ENCODE measurements at regions not wholly inside any gene's neighbourhood (a gene's known extent, or its start where the extent isn't known, plus 50 kb on each side); places are given as distances from the start of the nearest gene placed in this dataset.

GRCh38 chr20:47998736-47999135, 213.5 kb upstream of the SULF2 start (continued):
- TF ChIP-seq E4F1 (IDR thresholded peaks at IDR 0.05; ENCODE audit: borderline replicate concordance, partially characterized antibody) (no peak), SKIL (IDR thresholded peaks at IDR 0.05; ENCODE audit: low read depth, poor library complexity, severe bottlenecking) (no peak), POU2F2 (IDR thresholded peaks at IDR 0.05; ENCODE audit: borderline replicate concordance, low read depth, low read length) (no peak)

GRCh38 chr20:47995661-47996060, 210.4 kb upstream of the SULF2 start:
- in situ Hi-C loops (cut with MboI), result no loop called here
- Histone ChIP-seq H3K4me3 (no peak overlapping the region), H3K27me3 (replicated peaks in 1 of 2; ENCODE audit: control insufficient read depth in 2 of 2, insufficient read depth in 2 of 2, low read length in 1 of 2) (no peaks in the 10 kb centered on the region), H3K9ac (ENCODE audit: control insufficient read depth, insufficient read depth, low read length) (no peak overlapping the region), H3K4me2 (ENCODE audit: control insufficient read depth, insufficient read depth) (no peak overlapping the region), H3K36me3 (ENCODE audit: control insufficient read depth in 2 of 2, insufficient read depth in 2 of 2, low read length in 1 of 2) (no peaks in the 10 kb centered on the region), H4K20me1 (ENCODE audit: control insufficient read depth, insufficient read depth) (no peaks in the 10 kb centered on the region), H3K4me1 (ENCODE audit: control insufficient read depth, insufficient read depth, low read length) (no peaks in the 10 kb centered on the region), H2AFZ (ENCODE audit: control insufficient read depth, low read depth, low read length) (no peak overlapping the region), H3K27ac (ENCODE audit: control insufficient read depth, insufficient read depth) (no peak overlapping the region), H3K9me3 (replicated peaks; ENCODE audit: control insufficient read depth, insufficient read depth, low read length) (peaks cover 18% of the 10 kb centered on the region; the same call in 2 of the 3 replicates), H3K79me2 (ENCODE audit: control insufficient read depth, insufficient read depth, low read length) (no peaks in the 10 kb centered on the region)
- no TSS peak for BruUV-seq (replicated peaks)
- ATAC-seq, result no peak
- no peak for FAIRE-seq
- DNase-seq (ENCODE audit: low read depth, low spot score), result no peak
- ChIA-PET CTCF (interaction anchor here (0.7 to 1.2 kb wide), 2 partner anchors 12 to 47 kb away, joined by 3 to 4 read pairs; no protein-coding TSS in a partner anchor), SMC1A (ENCODE audit: uncharacterized antibody, unreplicated experiment) (interaction anchor here (0.6 to 1.1 kb wide), 2 partner anchors 10 to 111 kb away, joined by 3 read pairs; no protein-coding TSS in a partner anchor), RAD21 (ENCODE audit: unreplicated experiment) (interaction anchor here (0.7 kb wide), 1 partner anchor 574 kb away, joined by 4 read pairs; no protein-coding TSS in a partner anchor), POLR2A (no interaction called here)
- 66% methylated on average over 6 of the region's 6 CpGs for WGBS (ENCODE audit: insufficient coverage, insufficient replicate concordance, low lambda C conversion rate, missing lambda C conversion rate)
- intact Hi-C loops (cut with micrococcal nuclease; ENCODE audit: unreplicated experiment), result no loop called here
- TF ChIP-seq TCF12 (IDR thresholded peaks at IDR 0.05; ENCODE audit: low read depth, low read length), result no peak
- TF ChIP-seq SPI1 (IDR thresholded peaks at IDR 0.05; ENCODE audit: borderline replicate concordance, insufficient read depth, low read depth, low read length), result no peak
- no peak for TF ChIP-seq POLR2A (IDR thresholded peaks at IDR 0.05; ENCODE audit: low read depth, low read length)
- no peak for TF ChIP-seq PML (IDR thresholded peaks at IDR 0.05; ENCODE audit: low read length)
- no peak for TF ChIP-seq IKZF1 (conservative IDR thresholded peaks at IDR 0.05)
- TF ChIP-seq ZNF274 (IDR thresholded peaks at IDR 0.05; ENCODE audit: insufficient read depth, insufficient read length), result no peak
- TF ChIP-seq ZSCAN29 (IDR thresholded peaks at IDR 0.05), result no peak
- TF ChIP-seq CUX1 (IDR thresholded peaks at IDR 0.05; ENCODE audit: insufficient replicate concordance, low read depth, low read length), result no peak
- TF ChIP-seq PAX5 (IDR thresholded peaks at IDR 0.05; ENCODE audit: borderline replicate concordance, low read depth, low read length), result no peak
- TF ChIP-seq KDM1A (IDR thresholded peaks at IDR 0.05; ENCODE audit: borderline replicate concordance), result no peak
- no peak for TF ChIP-seq GATAD2B (conservative IDR thresholded peaks at IDR 0.05; ENCODE audit: low read depth)
- no peak for TF ChIP-seq MXI1 (IDR thresholded peaks at IDR 0.05; ENCODE audit: low read depth, low read length)
